Upper lobe of left lung (tissue), 6 donors: ENCODE measurements at regions not wholly inside any gene's neighbourhood (a gene's known extent, or its start where the extent isn't known, plus 50 kb on each side); places are given as distances from the start of the nearest gene placed in this dataset.
A peak's percentile ranks its signal among the peaks of the same experiment; 100 is the strongest.

ENCODE experiments used
- ATAC-seq, 2 donors: fragments of 200-7000 bp; cut with Tn5 transposase; one replicate each; pipeline ENCODE4 v1.9.1; 2022; ENCODE audit warnings: mild to moderate bottlenecking in 2 of 2, moderate library complexity in 2 of 2; ENCODE audit not compliant: low FRiP score in 2 of 2
- DNase-seq, 2 donors: peaks; one replicate each; pipeline ENCODE4 v3.0.0-alpha.2; 2019 to 2020
- H3K27ac ChIP-seq, 4 donors: fragments of 200-600 bp; sonication (generic); one replicate each; pipeline ENCODE4 v1.5.1; 2016 to 2019
- H3K27me3 ChIP-seq, 4 donors: fragments of 200-600 bp; sonication (generic); one replicate each; pipeline ENCODE4 v1.5.1; 2017 to 2019
- H3K36me3 ChIP-seq, 4 donors: fragments of 200-600 bp; sonication (generic); one replicate each; pipeline ENCODE4 v1.5.1; 2016 to 2019
- H3K4me1 ChIP-seq, 4 donors: fragments of 200-600 bp; sonication (generic); one replicate each; pipeline ENCODE4 v1.5.1; 2018 to 2019
- H3K4me3 ChIP-seq, 4 donors: fragments of 200-600 bp; sonication (generic); one replicate each; pipeline ENCODE4 v1.5.1; 2017 to 2019; ENCODE audit warnings: mild to moderate bottlenecking in 2 of 4, moderate library complexity in 1 of 4
- H3K9me3 ChIP-seq, 4 donors: fragments of 200-600 bp; sonication (generic); one replicate each; pipeline ENCODE4 v1.5.1; 2018 to 2019
- EP300 ChIP-seq, 4 donors: sonication (generic); formaldehyde crosslinking; IDR thresholded peaks; one replicate each; pipeline ENCODE4 v1.5.1; 2017; ENCODE audit warnings: antibody characterized with exemption in 4 of 4, control low read depth in 2 of 4
- POLR2A ChIP-seq, 4 donors: fragments of 450-650 bp; IDR thresholded peaks; one replicate each; pipeline ENCODE4 v1.5.1; 2016 to 2017; ENCODE audit warnings: antibody characterized with exemption in 4 of 4, mild to moderate bottlenecking in 2 of 4
- POLR2AphosphoS5 ChIP-seq, 2 donors: sonication (generic); formaldehyde crosslinking; IDR thresholded peaks; one replicate each; pipeline ENCODE4 v1.5.1; 2017; ENCODE audit warnings: antibody characterized with exemption in 2 of 2
- WGBS, 2 donors: methylation state at CpG; one replicate each; pipeline ENCODE4 v1.1.5; 2017 to 2018; 5-methylcytosine and 5-hydroxymethylcytosine counted together
- TF ChIP-seq, protein P1 (sequence below), 6 experiments: fragments of 450-650 bp in 4 of 6; fragments of 200-600 bp in 2 of 6; sonication (generic) in 2 of 6; IDR thresholded peaks; one replicate each; pipeline ENCODE4 v1.5.1; 2016 to 2019; ENCODE audit warnings: antibody characterized with exemption in 6 of 6
- donor health status: DM: no; HTN: no; CAD: no; lungs with moderate emphysema.
- donor health status: DM: no; HTN: yes; CAD: no; lungs with severe emphysema.

- Histone ChIP-seq H3K9me3 (peaks cover 0 to 4% (median 0%) of the 10 kb centered on the region in 4 donors), H3K27me3 (no peaks in the 10 kb centered on the region), H3K4me1 (no peaks in the 10 kb centered on the region), H3K36me3 (no peaks in the 10 kb centered on the region), H3K27ac (no peak overlapping the region), H3K4me3 (no peak overlapping the region)
- ATAC-seq = no peak
- 95% methylated on average over 1 of the region's 1 CpG for WGBS, 2 donors
- TF ChIP-seq POLR2AphosphoS5 (IDR thresholded peaks at IDR 0.05) = no peak
- no peak for TF ChIP-seq POLR2A (IDR thresholded peaks at IDR 0.05)
- TF ChIP-seq, protein P1, sequence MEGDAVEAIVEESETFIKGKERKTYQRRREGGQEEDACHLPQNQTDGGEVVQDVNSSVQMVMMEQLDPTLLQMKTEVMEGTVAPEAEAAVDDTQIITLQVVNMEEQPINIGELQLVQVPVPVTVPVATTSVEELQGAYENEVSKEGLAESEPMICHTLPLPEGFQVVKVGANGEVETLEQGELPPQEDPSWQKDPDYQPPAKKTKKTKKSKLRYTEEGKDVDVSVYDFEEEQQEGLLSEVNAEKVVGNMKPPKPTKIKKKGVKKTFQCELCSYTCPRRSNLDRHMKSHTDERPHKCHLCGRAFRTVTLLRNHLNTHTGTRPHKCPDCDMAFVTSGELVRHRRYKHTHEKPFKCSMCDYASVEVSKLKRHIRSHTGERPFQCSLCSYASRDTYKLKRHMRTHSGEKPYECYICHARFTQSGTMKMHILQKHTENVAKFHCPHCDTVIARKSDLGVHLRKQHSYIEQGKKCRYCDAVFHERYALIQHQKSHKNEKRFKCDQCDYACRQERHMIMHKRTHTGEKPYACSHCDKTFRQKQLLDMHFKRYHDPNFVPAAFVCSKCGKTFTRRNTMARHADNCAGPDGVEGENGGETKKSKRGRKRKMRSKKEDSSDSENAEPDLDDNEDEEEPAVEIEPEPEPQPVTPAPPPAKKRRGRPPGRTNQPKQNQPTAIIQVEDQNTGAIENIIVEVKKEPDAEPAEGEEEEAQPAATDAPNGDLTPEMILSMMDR (IDR thresholded peaks at IDR 0.05) = no peak
- TF ChIP-seq EP300 (IDR thresholded peaks at IDR 0.05) = no peak
- no peak for DNase-seq
These were observed 641.1 kb downstream of the MID1IP1 start for GRCh38 chrX:39442332-39442731.

GRCh38 chrX:39443240-39443639, 642.0 kb downstream of the MID1IP1 start:
- 83 to 88% methylated on average over 2 of the region's 2 CpGs for WGBS, 2 donors
- DNase-seq (no peak), ATAC-seq (no peak)
- no peaks in the 10 kb centered on the region for H3K9me3 ChIP-seq
- H3K4me3 ChIP-seq = no peak overlapping the region
- no peaks in the 10 kb centered on the region for H3K4me1 ChIP-seq
- TF ChIP-seq EP300 (IDR thresholded peaks at IDR 0.05) (no peak), POLR2A (IDR thresholded peaks at IDR 0.05) (no peak), POLR2AphosphoS5 (IDR thresholded peaks at IDR 0.05) (no peak)
- TF ChIP-seq, protein P1 (IDR thresholded peaks at IDR 0.05) = no peak
- no peaks in the 10 kb centered on the region for H3K36me3 ChIP-seq
- no peak overlapping the region for H3K27ac ChIP-seq
- no peaks in the 10 kb centered on the region for H3K27me3 ChIP-seq

GRCh38 chrX:39445336-39445735, 644.1 kb downstream of the MID1IP1 start:
- 57 to 69% methylated on average over 4 of the region's 4 CpGs for WGBS, 2 donors
- no peaks in the 10 kb centered on the region for H3K4me1 ChIP-seq
- H3K36me3 ChIP-seq = no peaks in the 10 kb centered on the region
- ATAC-seq (no peak), DNase-seq (no peak)
- TF ChIP-seq, protein P1 (IDR thresholded peaks at IDR 0.05) = peak in 1 of 6 experiments; percentile 20
- TF ChIP-seq POLR2AphosphoS5 (IDR thresholded peaks at IDR 0.05) = no peak
- no peaks in the 10 kb centered on the region for H3K27me3 ChIP-seq
- H3K9me3 ChIP-seq = no peaks in the 10 kb centered on the region
- H3K4me3 ChIP-seq = no peak overlapping the region
- no peak overlapping the region for H3K27ac ChIP-seq

DNA sequence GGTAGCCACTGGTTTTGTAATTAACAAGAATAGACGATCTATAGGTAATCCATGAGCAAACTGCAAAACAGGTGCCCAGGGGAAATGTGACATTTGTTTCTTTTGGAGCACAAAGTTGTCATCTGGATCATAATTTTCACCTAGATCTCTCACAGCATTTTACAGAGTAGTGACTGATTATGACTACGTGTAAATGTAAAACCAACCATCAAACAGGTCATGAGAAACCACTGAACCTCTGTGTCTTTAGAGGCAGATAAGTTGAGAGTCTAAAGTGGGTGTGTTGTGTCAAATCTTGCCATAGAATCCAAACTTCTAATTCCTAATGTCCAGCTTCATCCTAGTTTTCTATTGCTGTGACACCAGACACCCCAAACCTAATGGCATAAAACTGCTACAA, 648.1 kb downstream of the MID1IP1 start:
- no peaks in the 10 kb centered on the region for H3K9me3 ChIP-seq
- H3K4me3 ChIP-seq = no peak overlapping the region
- H3K27me3 ChIP-seq = no peaks in the 10 kb centered on the region
- no peak for DNase-seq
- TF ChIP-seq EP300 (IDR thresholded peaks at IDR 0.05) (no peak), POLR2A (IDR thresholded peaks at IDR 0.05) (no peak), POLR2AphosphoS5 (IDR thresholded peaks at IDR 0.05) (no peak)
- TF ChIP-seq, protein P1 (IDR thresholded peaks at IDR 0.05) = no peak
- H3K27ac ChIP-seq = no peak overlapping the region
- ATAC-seq = no peak
- WGBS, 2 donors = 86 to 88% methylated on average over 2 of the region's 2 CpGs
- H3K36me3 ChIP-seq = no peaks in the 10 kb centered on the region
- no peaks in the 10 kb centered on the region for H3K4me1 ChIP-seq

GRCh38 chrX:39450234-39450977, 647.4 kb downstream of the BCOR start:
- DNase-seq = no peak
- Histone ChIP-seq H3K4me1 (no peaks in the 10 kb centered on the region), H3K27ac (no peak overlapping the region), H3K27me3 (no peaks in the 10 kb centered on the region), H3K36me3 (no peaks in the 10 kb centered on the region), H3K4me3 (no peak overlapping the region), H3K9me3 (no peaks in the 10 kb centered on the region)
- WGBS, 2 donors = 44 to 52% methylated on average over 10 to 11 of the region's 11 CpGs
- TF ChIP-seq POLR2A (IDR thresholded peaks at IDR 0.05) (no peak), POLR2AphosphoS5 (IDR thresholded peaks at IDR 0.05) (no peak), EP300 (IDR thresholded peaks at IDR 0.05) (no peak)
- TF ChIP-seq, protein P1 (IDR thresholded peaks at IDR 0.05) = no peak
- no peak for ATAC-seq
